CMK (cell line): ENCODE measurements at regions not wholly inside any gene's neighbourhood (a gene's known extent, or its start where the extent isn't known, plus 50 kb on each side); places are given as distances from the start of the nearest gene placed in this dataset.

Source experiments
- DNase-seq: peaks from one replicate; pipeline ENCODE4 v3.0.0-alpha.2; 2010; ENCODE audit warnings: low read depth

DNA sequence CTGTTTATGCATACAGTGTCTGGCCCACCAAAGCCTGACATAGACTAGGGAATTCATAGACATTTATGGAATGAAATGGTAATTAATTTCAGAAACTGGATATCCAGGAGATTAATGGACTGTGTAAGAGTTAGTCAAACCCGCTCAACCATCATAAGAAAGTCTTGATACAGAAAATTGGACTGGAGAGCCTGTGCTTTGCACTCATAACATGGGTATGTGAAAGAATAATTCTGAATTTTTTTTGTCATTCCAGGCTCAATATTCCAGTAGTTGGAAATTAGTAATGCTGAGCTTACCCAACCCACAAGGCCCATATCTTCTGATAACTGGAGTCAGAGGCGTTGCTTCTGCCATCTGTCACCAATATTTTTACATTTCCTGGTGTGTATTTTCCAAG is 799.7 kb upstream of the IGFBP3 start:
- no peak for DNase-seq

GRCh38 chr7:46719616-46720015 is 798.5 kb upstream of the IGFBP3 start:
- DNase-seq, result no peak

DNA sequence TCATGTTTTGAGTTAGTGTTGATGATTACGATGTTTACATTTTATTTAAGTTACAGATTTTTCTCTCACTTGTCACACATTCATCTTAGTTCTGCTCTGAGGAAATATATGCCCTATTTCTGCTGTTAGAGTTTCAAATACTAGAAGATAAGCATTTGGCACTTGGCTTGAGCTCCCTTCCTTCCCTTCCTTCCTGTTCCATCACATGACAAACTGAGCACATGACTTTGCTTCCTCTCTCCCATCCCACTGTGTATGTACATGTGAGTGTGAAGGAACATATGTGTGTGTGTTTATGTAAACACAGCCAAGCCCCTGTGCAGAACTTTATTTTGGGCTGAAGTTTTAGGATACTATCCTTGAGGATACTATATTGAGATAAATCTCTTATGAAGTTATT is 795.9 kb upstream of the IGFBP3 start:
- DNase-seq, result peak; percentile 20

- DNase-seq, result no peak
These were observed 794.5 kb upstream of the IGFBP3 start for GRCh38 chr7:46715579-46715978.

DNA sequence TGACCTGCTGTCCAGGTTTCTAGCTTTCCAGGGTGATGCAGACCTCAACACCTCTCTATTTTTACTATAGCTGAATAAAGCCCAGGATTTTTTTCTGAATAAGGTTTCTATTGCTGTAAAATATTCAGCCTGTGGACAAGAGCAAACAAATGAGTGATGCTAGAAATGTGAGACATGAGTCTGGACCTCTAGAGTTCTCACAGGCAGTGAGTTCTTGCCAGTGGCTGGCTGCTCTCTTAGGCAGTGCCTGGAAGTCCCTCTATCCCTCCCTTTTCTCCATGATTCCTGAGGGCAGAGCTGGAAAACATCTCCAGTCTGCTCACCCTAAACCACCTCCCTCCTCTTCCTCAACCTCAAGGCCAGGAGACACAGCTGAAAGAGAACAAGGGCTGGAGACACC is 793.8 kb upstream of the IGFBP3 start:
- no peak for DNase-seq

- DNase-seq, result no peak
These were observed 793.0 kb upstream of the IGFBP3 start for GRCh38 chr7:46713868-46714596.

DNA sequence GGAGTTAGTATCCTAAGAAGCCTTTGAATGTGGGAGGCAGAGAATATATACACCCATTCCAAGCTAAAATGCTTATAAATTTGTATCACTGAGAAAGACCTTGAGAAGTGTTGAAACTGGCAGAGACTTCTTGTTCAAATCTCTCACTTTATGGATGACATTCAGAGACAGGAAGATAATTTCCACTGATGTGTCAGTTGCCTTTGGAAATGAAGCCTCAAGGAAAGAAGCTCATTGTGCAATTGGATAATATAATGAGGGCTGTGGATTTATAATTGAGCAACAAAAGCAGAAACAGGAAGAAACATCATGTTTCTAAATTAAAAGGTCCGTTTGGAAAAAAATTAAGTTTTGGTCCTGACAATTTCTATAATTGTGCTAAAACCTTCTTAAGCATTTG is 789.9 kb upstream of the IGFBP3 start:
- DNase-seq, result no peak

DNA sequence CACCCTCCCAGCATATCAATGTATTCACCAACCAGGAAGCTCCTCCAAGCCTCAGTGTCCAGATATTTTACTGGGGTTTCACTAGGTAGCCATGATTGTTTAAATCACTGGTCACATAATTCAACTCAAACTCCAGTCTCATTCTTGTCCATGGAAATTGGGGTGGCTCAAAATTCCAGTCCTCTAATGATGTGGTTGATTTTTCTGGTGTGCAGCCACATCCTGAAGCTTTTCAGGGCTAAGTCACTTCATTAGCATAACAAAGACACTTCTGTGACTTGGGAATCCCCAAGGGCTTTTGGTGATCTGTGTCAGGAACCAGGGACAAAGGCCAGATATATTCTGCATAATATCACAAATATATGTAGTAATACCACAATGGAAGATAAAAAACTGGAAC is 786.9 kb upstream of the IGFBP3 start:
- no peak for DNase-seq

- no peak for DNase-seq
These were observed 784.5 kb upstream of the IGFBP3 start for GRCh38 chr7:46705386-46706255.

DNA sequence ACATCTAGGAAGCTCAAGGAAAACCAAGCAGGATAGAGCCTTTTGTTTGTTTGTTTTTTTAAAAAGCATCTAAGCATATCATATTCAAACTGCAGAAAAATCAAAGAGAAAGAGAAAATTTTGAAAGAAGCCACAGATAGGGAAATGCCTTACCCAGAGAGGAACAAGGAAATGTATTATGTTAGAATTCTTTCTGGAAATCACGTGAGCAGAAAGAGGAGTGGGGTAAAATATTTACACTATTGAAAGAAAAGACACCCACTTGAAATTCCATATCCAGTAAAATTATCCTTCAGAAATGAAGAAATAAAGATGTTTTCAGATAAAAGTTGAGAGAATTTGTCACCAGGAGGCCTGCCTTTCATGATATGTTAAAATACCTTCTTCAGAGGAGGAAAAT is 775.7 kb upstream of the IGFBP3 start:
- no peak for DNase-seq

- DNase-seq, result no peak
These were observed 774.1 kb upstream of the IGFBP3 start for GRCh38 chr7:46695051-46695708.

DNA sequence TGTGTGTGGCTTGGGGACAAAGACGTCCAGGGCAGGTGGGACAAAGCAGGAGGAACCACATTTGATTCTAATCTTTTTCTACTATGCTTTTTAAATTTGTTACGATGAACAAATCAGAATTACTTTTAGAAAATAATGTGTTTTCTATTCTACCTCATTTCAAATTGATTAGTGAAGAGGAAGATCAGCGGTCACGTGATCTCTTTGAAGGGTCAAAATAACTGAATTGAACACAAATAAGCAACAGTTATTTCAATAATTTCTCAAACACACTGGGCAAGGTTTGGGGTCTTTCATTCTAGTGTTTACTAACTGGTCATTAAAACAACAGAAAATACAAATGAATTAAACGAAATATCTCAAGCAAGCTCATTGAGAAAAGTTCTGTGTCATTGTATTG is 773.0 kb upstream of the IGFBP3 start:
- no peak for DNase-seq

DNA sequence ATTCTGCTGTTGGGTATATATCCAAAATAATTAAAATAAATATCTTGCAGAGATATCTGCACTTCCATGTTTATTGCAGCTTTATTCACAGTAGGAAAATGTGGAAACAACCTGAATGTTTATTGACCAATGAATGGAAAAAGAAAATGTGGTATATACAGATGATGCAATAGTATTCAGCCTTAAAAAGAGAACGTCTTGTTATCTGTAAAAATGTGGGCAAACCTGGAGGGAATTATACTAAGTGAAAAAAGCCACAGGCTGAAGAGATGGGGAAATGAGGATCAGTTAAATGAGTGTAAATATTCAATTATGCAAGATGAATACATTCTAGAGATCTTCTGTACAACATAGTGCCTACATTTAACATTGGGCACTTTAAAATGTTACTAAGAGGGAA is 766.1 kb upstream of the IGFBP3 start:
- no peak for DNase-seq

GRCh38 chr7:46685051-46685450 is 764.0 kb upstream of the IGFBP3 start:
- no peak for DNase-seq

GRCh38 chr7:46682836-46683624 is 762.0 kb upstream of the IGFBP3 start:
- DNase-seq, result no peak

DNA sequence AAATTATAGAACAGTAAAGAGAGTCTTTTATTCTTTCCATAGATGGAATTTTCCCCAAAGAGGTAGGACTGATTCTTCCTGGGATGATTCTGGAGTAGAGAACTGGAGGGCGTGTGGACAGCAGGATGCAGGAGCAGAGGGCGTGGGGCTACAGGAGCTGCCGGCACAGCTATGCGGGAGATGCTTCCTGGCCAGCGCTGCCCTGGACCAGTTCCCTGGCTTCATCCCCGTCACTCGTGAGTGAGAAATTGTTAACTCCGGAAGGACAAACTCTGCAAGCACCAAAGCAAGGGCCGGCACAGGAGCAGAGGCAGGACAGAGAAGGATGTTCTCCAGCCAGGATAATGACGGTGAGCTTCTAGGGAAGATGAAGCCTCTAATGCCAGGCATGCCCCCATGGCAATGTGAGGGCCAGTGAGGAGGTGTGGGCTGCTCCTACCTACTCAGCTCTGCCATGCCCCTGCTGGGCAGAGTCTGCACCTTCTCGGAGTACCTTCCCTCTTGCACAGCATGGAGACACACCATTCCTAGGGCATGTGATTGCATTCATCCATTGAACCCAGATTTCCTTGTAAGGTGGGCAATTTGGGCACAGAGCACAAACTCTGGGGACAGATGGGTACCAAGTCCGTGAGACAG is 760.9 kb upstream of the IGFBP3 start:
- no peak for DNase-seq

DNA sequence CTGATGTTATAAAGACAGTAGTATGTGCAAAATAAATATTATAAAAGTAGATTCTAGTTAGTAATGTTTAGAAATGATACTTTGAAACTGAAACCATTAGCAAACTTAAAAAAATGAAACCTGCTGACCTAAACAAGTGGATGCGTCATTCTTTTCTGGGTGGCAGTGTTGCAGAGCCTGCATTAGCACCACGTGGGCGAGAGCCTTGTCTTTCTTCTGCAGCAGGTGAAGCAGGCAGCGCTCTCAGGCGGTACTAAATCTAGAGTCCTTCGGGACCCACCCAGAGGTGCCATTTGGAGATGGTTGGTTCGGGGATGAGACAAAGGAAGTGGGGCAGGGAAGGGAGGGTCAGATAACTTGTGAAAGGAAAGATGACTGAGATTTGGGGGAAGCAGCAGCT is 759.1 kb upstream of the IGFBP3 start:
- no peak for DNase-seq

DNA sequence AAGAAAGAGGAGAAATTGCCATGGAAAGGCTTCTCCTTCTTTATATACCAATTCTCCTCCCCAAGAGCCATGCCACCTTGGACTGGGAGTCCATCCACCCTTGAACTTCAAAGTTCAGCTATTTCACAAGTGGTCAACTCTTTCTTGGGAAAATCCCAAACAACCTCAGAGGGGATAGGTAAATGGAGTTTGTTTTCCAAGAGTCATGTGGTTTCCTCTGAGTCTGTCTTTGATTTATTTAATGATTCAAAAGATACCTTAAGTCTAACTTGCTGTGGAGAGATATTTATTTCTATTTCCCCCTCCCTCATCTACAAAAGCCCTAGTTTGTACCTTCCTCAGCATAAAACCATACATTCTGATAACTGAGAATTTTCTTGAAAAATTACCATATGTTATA is 758.6 kb upstream of the IGFBP3 start:
- DNase-seq, result no peak

DNA sequence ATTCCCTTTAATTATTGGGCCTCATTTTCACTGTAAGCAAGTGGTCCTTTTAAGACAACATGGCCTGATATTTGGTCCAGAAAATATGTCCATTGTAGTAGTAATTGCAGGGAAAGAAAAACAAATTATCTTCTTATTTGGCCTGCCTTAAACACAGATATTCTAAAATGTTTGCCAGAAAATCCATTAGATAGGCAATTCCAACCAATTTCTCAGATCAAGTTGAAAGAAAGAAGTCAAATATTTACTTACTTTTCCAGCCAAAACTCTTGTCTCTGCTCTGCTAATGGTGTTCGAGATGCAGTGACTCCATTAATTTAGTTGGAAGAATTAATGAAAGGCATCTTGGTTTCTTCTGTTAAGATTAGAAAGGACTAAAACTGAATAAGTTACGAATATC is 757.3 kb upstream of the IGFBP3 start:
- no peak for DNase-seq

DNA sequence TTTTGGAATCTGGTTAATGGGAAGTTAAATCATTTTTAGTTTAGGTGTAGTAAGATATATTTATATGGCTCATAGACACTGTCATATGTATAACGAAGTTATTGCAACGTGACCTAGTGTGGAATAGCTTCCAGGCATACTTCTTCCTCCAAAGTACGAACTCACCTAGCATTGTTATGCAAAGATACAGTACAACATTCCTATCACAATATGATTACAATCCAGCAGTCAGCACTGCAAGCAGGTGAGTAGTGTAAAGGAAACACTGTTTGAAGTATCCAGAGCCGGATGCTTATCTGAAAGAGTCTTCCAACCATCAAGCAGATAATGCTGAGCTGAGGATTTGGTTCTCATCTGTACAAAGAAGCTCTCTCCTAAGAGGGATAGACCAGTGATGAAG is 754.4 kb upstream of the IGFBP3 start:
- no peak for DNase-seq

- DNase-seq, result no peak
These were observed 751.8 kb upstream of the IGFBP3 start for GRCh38 chr7:46672861-46673260.
